ENCODE measurements at regions not wholly inside any gene's neighbourhood (a gene's known extent, or its start where the extent isn't known, plus 50 kb on each side); places are given as distances from the start of the nearest gene placed in this dataset.
"Not testable (repeated sequence)": the region's sequence is repeated elsewhere in the genome, so short reads cannot be mapped to it uniquely, and the experiment has no call there.

GRCh38 chr12:125853670-125854069 is 788.4 kb downstream of the AACS start:
- Histone ChIP-seq H3K4me3 (replicated peaks; ENCODE audit: low read depth, low read length) (no peak overlapping the region), H3K27me3 (replicated peaks; ENCODE audit: control insufficient read depth, insufficient read depth, low read length) (no peaks in the 10 kb centered on the region), H3K36me3 (ENCODE audit: control insufficient read depth, insufficient read depth, low read length) (no peaks in the 10 kb centered on the region)
- TF ChIP-seq CTCF (IDR thresholded peaks at IDR 0.05; ENCODE audit: insufficient read depth, low read length, poor library complexity, severe bottlenecking), result no peak
- no peak for DNase-seq (ENCODE audit: extremely low read depth, insufficient read length)

GRCh38 chr12:125856366-125856765 is 791.1 kb downstream of the AACS start:
- no peak for DNase-seq (ENCODE audit: extremely low read depth, insufficient read length)
- Histone ChIP-seq H3K4me3 (replicated peaks; ENCODE audit: low read depth, low read length) (no peak overlapping the region), H3K27me3 (replicated peaks; ENCODE audit: control insufficient read depth, insufficient read depth, low read length) (no peaks in the 10 kb centered on the region), H3K36me3 (ENCODE audit: control insufficient read depth, insufficient read depth, low read length) (no peaks in the 10 kb centered on the region)
- TF ChIP-seq CTCF (IDR thresholded peaks at IDR 0.05; ENCODE audit: insufficient read depth, low read length, poor library complexity, severe bottlenecking), result no peak

- no peak for TF ChIP-seq CTCF (IDR thresholded peaks at IDR 0.05; ENCODE audit: insufficient read depth, low read length, poor library complexity, severe bottlenecking)
Observed at GRCh38 chr12:125856896-125857295, 791.7 kb downstream of the AACS start.

GRCh38 chr12:125860672-125861288 is 795.5 kb downstream of the AACS start:
- H3K4me3 ChIP-seq (replicated peaks; ENCODE audit: low read depth, low read length), result no peak overlapping the region
- no peak for DNase-seq (ENCODE audit: extremely low read depth, insufficient read length)
- no peaks in the 10 kb centered on the region for H3K36me3 ChIP-seq (ENCODE audit: control insufficient read depth, insufficient read depth, low read length)
- TF ChIP-seq CTCF (IDR thresholded peaks at IDR 0.05; ENCODE audit: insufficient read depth, low read length, poor library complexity, severe bottlenecking), result no peak
- H3K27me3 ChIP-seq (replicated peaks; ENCODE audit: control insufficient read depth, insufficient read depth, low read length), result no peaks in the 10 kb centered on the region

More at GRCh38 chr12:125856896-125857295, 791.7 kb downstream of the AACS start:
- DNase-seq (ENCODE audit: extremely low read depth, insufficient read length), result no peak
- Histone ChIP-seq H3K36me3 (ENCODE audit: control insufficient read depth, insufficient read depth, low read length) (no peaks in the 10 kb centered on the region), H3K4me3 (replicated peaks; ENCODE audit: low read depth, low read length) (no peak overlapping the region), H3K27me3 (replicated peaks; ENCODE audit: control insufficient read depth, insufficient read depth, low read length) (no peaks in the 10 kb centered on the region)

- Histone ChIP-seq H3K36me3 (ENCODE audit: control insufficient read depth, insufficient read depth, low read length) (no peaks in the 10 kb centered on the region), H3K4me3 (replicated peaks; ENCODE audit: low read depth, low read length) (no peak overlapping the region), H3K27me3 (replicated peaks; ENCODE audit: control insufficient read depth, insufficient read depth, low read length) (no peaks in the 10 kb centered on the region)
- no peak for TF ChIP-seq CTCF (IDR thresholded peaks at IDR 0.05; ENCODE audit: insufficient read depth, low read length, poor library complexity, severe bottlenecking)
- DNase-seq (ENCODE audit: extremely low read depth, insufficient read length), result no peak
Observed at GRCh38 chr12:125861299-125862281, 796.4 kb downstream of the AACS start.

GRCh38 chr12:125865236-125865635 is 800.0 kb downstream of the AACS start:
- not testable (repeated sequence) for H3K27me3 ChIP-seq (replicated peaks; ENCODE audit: control insufficient read depth, insufficient read depth, low read length); DNase-seq (ENCODE audit: extremely low read depth, insufficient read length); H3K36me3 ChIP-seq (ENCODE audit: control insufficient read depth, insufficient read depth, low read length)

More at GRCh38 chr12:125865236-125865635, 800.0 kb downstream of the AACS start:
- not testable (repeated sequence) for H3K4me3 ChIP-seq (replicated peaks; ENCODE audit: low read depth, low read length)

Measured in GM06990 (cell line).